ENCODE measurements at regions not wholly inside any gene's neighbourhood (a gene's known extent, or its start where the extent isn't known, plus 50 kb on each side); places are given as distances from the start of the nearest gene placed in this dataset.

DNA sequence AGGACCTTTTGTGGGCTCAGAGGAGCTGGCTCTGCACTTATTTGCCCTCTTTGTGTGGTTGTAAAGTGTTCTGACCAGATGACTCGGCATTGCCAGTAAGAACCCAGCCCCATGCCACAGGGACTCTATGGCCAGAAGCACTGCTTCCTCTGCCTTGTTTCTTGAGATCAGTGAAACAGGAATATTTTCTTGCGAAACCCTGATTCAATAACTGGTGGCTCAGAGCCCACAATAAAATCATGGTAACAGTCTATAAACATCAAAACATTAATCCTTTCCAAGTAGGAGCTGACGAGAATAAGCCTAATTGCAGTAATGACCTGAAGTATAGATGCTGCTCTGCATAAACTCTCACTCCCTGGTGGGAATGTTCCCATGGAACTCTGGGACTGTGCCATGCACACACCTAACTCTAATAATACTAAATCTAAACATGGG, 344.3 kb downstream of the ZNF608 start:
- Histone ChIP-seq H2BK20ac (ENCODE audit: low read length) (no peak overlapping the region), H3K14ac (ENCODE audit: insufficient read length) (no peak overlapping the region), H3K4me2 (ENCODE audit: insufficient read depth in 1 of 2, low read depth in 2 of 2, low read length in 2 of 2) (no peak overlapping the region), H2BK5ac (ENCODE audit: low read depth, low read length) (no peak overlapping the region), H3K23ac (ENCODE audit: insufficient read length) (no peak overlapping the region), H4K91ac (replicated peaks; ENCODE audit: insufficient read length, low read length) (no peak overlapping the region), H3K9ac (replicated peaks in 1 of 4; ENCODE audit: extremely low read depth in 1 of 4, low read depth in 3 of 4, low read length in 3 of 4) (no peak overlapping the region), H4K20me1 (replicated peaks in 1 of 2; ENCODE audit: control insufficient read depth in 1 of 2, insufficient read depth in 2 of 2, low read length in 2 of 2) (no peaks in the 10 kb centered on the region), H2BK120ac (replicated peaks; ENCODE audit: low read depth, low read length) (peak overlapping the region; percentile 9), H2AFZ (ENCODE audit: low read length) (peak overlapping the region; percentile 71), H3K23me2 (ENCODE audit: low read depth, low read length) (no peaks in the 10 kb centered on the region), H3K27me3 (replicated peaks in 1 of 4; ENCODE audit: control insufficient read depth in 3 of 4, extremely low read depth in 1 of 4, insufficient read depth in 3 of 4, low read length in 3 of 4) (no peaks in the 10 kb centered on the region), H3K56ac (replicated peaks; ENCODE audit: insufficient read length, low read depth, low read length) (no peak overlapping the region), H4K5ac (ENCODE audit: insufficient read length, low read depth, low read length) (no peak overlapping the region), H3K4me3 (ENCODE audit: extremely low read depth in 1 of 4, insufficient read depth in 2 of 4, low read depth in 3 of 4, low read length in 4 of 4) (no peak overlapping the region), H2AK5ac (ENCODE audit: low read depth, low read length) (no peak overlapping the region), H2BK15ac (ENCODE audit: low read length) (no peak overlapping the region), H3K36me3 (ENCODE audit: control insufficient read depth in 2 of 4, insufficient read depth in 4 of 4, low read length in 3 of 4) (no peaks in the 10 kb centered on the region), H3K4ac (replicated peaks; ENCODE audit: insufficient read length, low read depth, low read length) (no peak overlapping the region), H2BK12ac (ENCODE audit: low read depth, low read length) (no peak overlapping the region), H4K8ac (ENCODE audit: extremely low read depth, insufficient read depth, low read length) (no peak overlapping the region), H3K79me2 (ENCODE audit: control insufficient read depth in 1 of 2, insufficient read depth in 2 of 2, low read length in 2 of 2) (no peaks in the 10 kb centered on the region), H3K4me1 (replicated peaks in 1 of 4; ENCODE audit: control insufficient read depth in 3 of 4, insufficient read depth in 4 of 4, low read length in 3 of 4) (peaks cover 0 to 3% (median 0%) of the 10 kb centered on the region in 4 experiments; a peak in 2 of 7 replicates), H3K9me3 (ENCODE audit: insufficient read depth in 2 of 2, low read depth in 1 of 2, low read length in 1 of 2) (no peaks in the 10 kb centered on the region), H3K18ac (ENCODE audit: extremely low read depth, low read length) (no peak overlapping the region), H3K27ac (ENCODE audit: low read depth, low read length) (no peak overlapping the region), H3K79me1 (ENCODE audit: low read depth, low read length) (no peaks in the 10 kb centered on the region)
- ChIA-PET POLR2A (ENCODE audit: partially characterized antibody) (no interaction called here), CTCF (ENCODE audit: partially characterized antibody) (interaction anchor here (1.0 to 1.2 kb wide), 2 partner anchors 16 to 196 kb away, joined by 3 read pairs; no protein-coding TSS in a partner anchor)
- 63% methylated on average over 3 of the region's 3 CpGs; no CpG with 5 or more reads in 1 of the 2 experiments for WGBS, 2 experiments (ENCODE audit: extremely low coverage in 1 of 2, insufficient coverage in 1 of 2, insufficient read length in 1 of 2, insufficient replicate concordance in 2 of 2, low coverage in 1 of 2, low lambda C conversion rate in 2 of 2, missing lambda C conversion rate in 1 of 2)
- DNase-seq (ENCODE audit: low read depth in 1 of 2, low spot score in 2 of 2): no peak
- no peak for TF ChIP-seq SIRT6 (IDR thresholded peaks at IDR 0.05; ENCODE audit: low read length)
- TF ChIP-seq MAFK (IDR thresholded peaks at IDR 0.05; ENCODE audit: low read depth, low read length): 0 out of 2 replicates have a peak, but pooled peaks have one; percentile 21
- FAIRE-seq: no peak

Data from H1 (cell line).